ENCODE measurements at regions not wholly inside any gene's neighbourhood (a gene's known extent, or its start where the extent isn't known, plus 50 kb on each side); places are given as distances from the start of the nearest gene placed in this dataset.

DNA sequence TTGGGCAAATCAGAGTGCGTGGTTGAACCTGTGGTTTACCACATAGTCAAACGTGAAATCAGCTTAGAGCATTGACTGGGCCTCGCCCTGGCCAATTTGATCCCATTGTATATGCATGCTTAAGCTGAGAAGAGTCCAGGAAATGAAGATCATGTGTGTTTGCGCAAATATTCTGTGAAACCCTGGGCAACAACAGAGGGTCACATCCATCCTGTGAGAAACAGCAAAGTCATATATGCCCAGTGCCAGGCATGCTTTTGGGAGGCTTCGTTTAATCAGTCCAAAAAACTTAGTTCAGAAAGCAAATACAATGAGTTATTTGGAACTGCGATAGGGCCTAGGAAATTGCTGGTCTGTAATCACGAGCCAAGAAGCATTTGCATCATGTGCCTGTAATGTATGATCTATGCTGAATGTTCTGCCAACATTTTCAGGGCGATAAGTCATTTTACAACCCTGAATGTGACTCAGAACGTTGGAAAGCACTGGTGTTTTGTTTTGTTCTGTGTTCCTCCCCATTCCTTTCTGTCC lies 412.1 kb upstream of the CELF2 start:
- no peak for DNase-seq

DNA sequence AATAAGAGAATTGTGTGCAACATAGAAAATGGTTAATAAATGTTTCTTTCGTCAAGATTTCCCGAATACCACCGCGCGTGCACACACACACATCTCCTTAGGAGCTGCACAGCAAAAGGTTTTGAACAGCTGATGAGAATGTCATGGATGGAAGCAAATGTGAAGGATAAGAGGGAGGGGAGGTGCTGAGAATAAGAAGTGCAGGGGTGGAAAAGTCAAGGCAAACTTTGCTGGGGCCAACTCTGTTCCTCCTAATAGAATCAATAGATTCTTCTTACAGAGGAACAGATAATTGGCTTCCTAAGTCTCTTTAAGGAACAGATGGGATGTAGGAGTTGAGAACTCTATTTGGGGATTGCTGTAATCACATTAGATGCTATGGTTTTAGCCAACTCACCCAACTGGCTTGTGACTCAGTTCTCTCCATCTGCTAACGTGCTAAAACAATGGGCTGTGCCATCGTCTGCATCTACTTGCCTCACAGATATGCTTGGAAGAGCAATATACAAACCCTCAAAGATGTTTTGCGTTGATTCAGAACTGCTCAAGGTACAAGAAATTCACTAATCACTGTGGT lies 408.2 kb upstream of the CELF2 start:
- no peak for DNase-seq

DNA sequence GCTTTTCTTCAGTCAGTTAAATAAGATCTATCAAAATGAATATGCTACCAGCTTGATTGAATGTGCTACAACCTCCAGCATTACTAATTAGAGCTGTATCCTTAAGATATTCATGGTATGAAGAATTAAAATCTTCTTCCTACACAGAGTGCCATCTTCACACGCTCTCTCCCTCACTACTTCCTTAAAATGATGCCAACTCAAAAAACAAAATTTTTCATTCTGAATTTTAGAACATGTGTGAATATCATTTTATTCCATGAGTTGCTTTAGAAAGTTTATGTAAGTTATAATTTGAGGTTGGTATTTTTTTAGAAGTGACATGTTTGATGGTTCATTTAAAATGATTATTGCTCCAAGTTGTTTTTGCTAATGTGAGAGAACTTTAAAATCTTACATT lies 407.5 kb upstream of the CELF2 start:
- DNase-seq: no peak

DNA sequence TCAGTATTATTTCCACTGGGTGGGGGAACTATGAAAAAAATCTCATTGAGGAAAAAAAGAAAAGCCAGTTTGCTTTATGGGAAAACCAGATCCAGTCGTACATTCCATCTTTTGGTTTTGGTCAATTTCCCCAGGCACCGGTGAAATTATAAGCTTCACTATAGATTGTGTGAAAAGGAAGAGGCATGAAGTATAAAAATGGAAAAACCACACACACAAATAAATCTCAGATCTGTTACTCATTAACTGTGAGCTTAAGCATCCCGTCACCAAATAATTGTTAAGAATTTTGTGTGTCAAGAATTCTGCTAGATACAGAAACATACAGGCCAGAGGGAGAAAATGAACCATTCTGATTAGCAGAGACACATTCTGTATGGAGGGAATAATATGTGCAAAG lies 405.5 kb upstream of the CELF2 start:
- no peak for DNase-seq

DNA sequence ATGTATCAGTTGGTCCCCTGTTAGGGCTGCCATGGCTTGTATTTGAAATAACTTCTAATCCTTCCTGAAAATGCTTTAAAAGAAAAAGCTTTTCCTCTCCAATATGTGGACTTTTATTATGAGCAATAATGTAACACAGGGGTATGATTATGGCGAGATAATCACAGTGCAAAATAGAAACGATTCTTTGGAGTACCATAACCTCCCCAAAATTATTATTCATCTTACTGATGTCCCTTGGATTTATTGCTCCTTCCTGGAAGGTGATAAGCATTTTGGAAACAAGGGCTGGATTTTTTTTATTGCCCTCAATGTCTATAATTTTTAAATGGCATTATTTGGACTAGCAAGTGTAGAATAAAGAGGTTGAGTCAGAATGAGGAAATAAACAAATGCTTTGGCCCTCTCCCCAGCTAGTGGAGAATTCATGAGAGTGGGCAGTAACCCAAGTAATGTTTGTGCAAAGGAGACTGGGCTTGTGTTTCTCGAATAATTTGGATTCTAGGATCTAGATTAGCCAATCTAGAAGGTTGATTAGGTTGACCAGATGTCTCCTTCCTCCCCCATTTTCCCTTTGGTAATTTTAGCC lies 403.9 kb upstream of the CELF2 start:
- no peak for DNase-seq

DNA sequence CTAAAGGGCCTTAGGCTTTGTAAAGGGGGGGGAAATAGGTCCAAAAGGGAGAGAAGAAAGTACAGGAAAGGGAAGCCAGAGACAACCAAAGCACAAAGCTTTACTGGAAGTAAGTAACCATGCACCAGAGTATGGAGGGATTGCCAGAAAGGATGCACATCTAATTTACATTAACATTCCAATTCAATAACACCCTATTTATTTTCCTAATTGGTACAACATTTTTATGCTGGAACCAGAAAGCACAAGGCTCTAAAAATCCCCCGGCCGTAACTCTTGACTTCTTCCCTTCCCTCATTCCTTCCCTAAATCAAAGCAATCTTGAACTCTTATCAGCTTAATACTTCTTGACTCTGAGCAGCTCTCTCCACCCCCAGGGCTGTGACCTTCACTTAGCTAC lies 400.0 kb upstream of the CELF2 start:
- no peak for DNase-seq

DNA sequence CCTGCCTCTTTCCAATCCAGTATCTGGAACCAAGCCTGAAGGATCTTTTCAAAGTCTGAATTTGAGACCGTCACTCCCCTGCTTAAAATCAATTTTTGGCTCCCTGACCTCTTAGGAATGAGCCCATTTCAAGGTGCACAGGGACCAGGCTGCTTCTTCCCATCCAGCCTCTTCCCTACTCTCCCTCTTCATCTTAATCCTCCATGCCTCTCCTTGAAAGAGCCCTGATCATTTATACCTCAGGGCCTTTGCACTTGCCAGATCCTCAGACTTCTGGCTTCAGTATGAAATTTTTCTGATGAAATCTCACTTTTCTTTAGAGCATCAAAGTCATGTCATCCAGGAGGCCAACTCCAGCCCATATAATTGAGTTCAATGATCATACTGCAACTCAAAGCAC lies 399.5 kb upstream of the CELF2 start:
- DNase-seq: no peak

DNA sequence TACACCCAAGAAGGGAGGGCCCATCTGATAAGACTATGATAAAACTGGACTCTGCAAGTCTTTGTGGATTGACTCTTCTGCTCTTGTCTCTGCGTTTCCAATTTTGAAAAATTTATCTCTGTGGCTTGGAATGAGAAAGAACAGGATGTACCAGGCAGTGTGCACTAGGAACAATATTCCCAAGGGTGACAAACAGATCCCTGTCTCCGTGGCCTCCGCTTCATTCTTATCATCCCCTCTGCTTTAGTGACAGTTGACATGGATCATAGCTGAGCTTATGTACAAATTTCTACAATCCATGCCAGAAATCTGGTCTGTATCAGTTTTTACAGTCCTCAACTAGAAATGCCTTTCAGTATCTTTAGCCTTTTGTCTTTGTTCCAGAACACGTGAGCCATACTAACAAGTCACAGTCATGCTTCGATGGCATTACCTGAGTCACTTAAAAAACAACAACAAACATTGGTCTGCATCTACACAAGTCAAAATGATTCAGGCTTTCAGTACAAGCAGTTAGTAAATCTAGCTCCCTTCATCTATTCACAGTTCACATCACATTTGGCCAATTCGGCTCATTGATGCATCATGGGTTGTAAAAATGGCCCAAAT lies 393.6 kb upstream of the CELF2 start:
- DNase-seq: peak in 1 of 3 experiments; percentile 2

DNA sequence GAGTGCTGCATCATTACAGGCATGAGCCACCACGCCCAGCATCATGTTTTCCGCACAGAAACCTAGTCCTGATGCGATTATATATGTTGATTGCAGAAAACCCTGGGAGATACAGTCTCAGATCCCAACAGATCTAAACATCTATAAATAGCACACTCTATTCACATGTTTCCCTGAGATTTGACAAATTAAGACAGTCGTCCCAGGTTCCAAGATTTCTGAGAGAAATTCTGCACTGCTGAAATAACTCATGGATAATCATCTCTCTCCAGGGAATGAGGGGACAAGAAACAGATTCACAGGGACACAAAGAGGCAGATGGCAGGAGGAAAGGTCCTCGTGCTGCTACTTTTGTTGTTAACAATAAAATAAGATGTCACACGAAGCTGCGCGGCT lies 393.1 kb upstream of the CELF2 start:
- DNase-seq: no peak

DNA sequence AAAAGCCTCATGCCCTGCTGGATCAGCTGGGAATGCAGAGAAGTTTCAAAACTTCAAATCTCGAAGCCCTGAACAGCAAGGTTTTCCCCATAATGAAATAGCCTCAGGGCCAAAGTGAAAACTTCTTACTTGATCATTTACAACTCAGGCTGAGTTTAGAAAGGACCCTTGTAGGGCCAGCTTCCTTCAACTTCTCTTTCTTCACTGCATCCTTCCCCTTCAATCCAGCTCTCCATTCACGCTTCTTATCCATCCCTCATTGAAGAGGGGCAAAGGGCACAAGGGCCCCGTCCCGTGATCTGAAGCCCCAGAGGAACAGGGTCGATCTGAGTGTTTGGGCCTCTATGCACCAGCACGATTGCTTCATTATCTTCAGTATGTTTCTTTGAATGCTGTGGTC lies 392.2 kb upstream of the CELF2 start:
- DNase-seq: no peak

DNA sequence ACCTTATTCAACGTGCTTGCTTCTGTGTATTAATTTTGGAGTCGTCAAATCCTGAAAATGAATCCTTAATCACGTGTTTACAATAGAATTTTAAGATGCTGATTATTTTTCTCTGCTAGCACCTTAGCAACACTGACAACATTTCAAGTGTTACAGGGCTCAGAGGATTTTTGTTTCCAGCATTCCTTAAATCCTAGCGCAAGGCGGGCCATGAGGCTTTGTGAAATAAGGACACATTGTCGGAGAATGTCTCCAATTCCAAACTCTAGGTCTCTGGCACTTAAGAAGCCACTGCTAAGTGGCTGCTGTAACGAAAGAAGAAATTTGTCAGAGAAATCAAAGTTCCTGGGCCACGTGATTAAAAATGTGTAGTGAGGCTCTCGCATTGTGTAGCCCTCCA lies 390.9 kb upstream of the CELF2 start:
- no peak for DNase-seq

DNA sequence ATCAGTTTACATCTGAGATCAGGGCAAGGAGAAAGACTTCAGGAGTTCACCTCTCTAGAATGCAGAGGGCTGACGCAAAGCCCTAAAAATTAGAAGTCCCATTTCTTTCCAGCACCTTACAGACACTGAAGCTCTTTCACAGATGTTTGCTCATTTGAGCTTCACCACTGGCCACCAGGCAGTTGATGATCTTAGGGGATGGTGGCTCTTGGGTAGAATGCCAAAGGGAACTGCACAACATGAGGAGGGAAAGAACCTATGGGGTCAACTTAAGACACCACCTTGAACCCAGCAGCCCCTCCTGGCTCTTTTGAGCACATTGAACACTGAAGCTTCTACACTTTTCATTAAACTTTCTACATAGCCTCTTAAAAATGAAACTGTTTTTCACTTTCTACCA lies 390.3 kb upstream of the CELF2 start:
- DNase-seq: no peak

DNA sequence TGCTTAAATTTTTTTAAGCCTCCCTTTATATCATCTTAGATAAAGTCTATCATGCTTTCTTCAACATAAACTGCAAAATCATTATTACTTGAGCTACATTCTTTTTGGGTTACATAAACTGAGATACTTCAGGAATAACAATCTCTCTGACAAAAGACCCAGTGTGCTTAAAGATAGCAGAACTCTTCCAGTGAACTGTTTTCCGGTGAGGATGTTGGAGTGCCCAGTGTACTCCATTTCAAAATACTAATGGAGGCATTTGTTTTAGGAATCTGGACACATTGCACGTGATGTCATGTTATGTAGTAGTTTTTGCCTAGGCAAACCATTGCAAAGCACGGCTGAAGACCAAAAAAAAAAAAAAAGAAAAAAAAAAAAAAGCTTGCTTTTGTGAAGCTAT lies 388.2 kb upstream of the CELF2 start:
- DNase-seq: no peak

DNA sequence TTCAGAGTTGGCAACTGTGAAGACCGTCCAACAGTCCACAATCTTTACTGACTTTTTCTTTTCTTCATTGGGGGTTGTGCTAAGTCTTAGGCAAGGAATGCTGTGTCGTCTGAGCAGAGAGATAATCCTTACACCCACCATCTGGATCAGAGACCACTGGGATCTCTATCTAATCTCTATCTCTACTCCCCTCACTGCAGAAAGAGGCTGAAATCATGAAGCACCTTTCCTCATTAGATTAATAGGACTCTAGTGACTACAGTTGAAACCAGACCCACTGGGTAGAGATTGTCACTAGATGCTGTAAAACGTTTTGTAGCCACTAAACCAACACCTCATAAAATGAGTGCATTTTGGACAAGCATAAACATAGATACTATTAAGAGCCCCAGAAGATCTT lies 387.4 kb upstream of the CELF2 start:
- DNase-seq: no peak

DNA sequence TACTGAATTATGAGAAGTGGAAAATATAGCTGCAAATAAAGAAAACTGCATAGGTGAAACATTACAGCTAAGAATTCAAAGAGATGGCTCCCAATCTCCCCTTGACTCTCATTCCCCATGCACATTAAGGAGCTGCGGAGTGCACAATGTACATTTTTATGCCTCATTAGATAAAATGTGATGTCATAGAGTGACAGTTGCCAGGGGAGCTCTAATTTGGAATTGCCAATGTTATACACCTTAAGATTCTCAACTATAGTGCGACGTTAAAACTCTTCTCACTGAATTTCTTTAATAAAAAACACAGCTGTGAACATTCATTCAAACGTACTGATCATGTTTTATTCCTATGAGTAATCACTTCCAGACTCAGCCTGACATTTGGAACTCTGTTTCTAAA lies 386.9 kb upstream of the CELF2 start:
- no peak for DNase-seq

DNA sequence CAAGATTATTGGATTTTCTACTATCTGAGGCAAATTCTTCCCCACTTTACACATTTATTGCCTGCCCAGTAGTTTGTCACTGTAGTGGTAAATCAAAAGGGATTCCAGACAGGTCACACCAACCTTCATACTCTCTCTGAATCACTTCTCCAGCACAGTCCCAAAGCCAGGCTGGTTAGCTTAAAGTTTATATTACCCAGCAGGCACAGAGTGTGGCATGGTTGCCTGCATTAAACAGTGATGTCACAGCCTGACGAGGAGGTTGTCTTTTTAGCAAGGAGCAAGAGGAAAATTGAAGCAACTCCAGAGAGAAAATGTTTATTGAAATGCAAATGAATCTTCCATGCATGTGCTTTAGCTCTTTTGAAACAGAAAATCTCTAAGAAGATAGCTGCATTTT lies 375.5 kb upstream of the CELF2 start:
- no peak for DNase-seq

DNA sequence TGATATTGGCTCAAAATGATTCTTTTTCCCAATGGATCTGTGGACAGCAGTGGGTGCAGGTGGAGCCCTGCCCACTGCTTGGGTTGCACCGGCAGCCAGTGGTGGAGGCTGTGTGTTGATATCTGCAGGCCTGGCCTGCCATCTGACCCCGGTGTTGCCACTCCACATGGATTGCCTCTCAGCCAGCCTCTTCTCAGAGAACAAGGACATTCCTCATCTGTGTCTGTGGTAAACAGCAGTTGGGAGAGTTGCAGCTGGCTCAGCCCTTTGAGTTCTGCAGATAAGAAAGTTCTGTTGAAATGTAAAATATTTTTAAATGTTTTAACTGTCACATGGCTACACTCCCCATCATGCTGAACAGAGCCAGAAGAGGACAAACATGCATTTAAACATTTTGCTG lies 374.9 kb upstream of the CELF2 start:
- peak in 1 of 3 experiments; percentile 37 for DNase-seq

DNA sequence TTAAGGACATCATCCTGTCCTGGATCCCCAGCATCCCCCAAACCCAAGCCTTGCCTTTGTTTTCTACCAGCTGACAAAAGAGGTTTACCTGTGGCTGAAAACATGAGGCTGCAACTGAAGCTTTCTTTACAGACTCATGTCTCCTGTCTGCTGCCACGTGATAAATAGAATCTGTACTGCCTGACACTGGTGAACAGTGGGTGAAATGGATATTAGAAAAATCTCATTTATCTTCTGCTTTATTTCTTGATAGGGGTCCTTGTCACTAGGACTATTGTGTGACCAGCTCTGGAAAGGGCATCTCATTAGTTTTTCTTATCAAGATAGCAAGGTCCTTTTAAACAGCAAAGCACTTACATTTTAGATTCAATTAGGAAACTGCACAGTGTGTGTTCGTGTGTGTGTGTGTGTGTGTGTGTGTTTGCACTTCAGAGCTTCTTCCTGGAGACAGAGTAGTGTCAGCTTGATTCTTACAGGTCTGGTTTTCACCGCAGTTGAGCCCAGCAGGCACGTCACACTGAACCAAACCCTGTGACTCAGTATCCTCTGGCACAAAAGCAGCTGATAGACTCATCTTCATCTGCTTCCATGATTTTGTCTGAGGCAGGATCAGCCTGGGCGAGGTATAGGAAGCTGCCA lies 373.5 kb upstream of the CELF2 start:
- DNase-seq: no peak

DNA sequence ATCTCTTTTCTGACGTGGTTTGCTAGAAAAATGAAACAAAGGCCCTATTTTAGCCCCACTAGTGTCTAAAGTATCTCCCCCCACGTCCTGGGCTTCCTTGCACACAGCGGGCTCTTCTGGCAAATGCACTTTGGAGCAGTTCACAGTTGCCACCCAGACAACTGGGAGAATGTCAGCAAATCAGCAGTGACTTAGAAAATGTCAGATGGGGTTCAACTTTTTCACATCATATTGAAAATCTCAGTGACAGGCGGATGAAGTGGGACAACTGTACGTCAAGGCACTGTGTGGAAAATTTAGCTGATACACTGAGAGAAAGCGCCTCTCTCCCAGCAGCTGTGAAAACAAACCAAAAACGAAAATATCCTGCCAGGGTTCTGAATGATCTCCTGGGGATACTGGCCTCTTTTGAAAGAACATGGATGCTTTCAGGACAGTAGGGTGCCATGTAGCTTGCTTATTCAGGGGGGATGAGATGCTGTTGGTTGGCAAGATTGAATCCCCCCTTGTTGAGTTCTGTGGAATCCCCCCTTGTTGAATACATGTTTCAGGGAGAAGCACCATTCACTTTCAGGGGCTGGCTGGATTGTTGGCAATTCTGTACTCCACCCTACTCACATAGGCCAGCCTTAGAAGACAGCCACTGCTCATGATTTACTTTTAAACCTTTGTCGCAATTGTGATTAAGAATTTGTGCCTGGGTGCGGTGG lies 372.8 kb upstream of the CELF2 start:
- DNase-seq: no peak

DNA sequence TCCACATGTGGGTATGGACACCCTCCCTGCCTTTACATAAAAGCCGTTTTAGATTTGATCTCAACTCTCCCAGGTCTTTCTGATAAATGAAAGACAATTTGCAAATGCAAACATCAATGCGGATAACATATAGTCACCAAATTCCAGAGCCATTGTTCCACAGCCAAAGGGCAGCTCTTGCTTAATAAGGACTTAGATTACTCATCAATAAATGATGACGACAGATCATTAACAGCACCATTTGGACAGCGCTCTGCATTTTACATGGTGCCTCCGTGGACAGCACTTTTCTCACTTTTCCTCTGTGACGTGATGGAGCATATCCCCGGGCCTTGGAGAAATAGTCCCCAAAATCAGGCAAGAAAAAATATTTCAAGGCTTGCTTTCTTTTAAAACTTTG lies 370.3 kb upstream of the CELF2 start:
- no peak for DNase-seq

DNA sequence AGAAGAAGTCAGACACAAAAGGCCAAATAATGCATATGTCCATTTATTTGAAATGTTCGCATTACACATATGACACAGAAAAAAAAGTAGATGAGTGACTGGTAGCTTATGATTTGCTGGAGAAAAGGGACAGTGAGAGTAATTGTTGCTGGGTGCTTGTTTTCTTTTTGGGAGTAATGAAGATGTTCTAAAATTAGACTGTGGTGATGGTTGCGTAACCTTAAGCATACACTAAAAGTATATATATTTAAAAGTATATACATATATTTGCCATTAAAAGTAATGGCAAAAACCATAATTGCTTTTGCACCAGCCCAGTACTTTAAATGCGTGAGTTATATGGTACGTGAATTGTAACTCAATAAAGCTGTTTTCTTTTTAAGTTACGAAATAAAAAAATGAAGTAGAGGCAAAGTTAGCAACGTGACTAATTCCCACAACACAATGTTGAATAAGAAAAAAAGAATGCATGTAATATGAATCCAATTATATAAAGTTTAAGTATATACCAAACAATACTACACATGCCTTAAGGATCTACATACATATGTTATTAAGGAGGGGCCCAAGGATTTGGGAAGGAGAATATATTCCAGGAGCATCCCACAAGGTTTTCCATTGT lies 360.4 kb upstream of the CELF2 start:
- DNase-seq: no peak

DNA sequence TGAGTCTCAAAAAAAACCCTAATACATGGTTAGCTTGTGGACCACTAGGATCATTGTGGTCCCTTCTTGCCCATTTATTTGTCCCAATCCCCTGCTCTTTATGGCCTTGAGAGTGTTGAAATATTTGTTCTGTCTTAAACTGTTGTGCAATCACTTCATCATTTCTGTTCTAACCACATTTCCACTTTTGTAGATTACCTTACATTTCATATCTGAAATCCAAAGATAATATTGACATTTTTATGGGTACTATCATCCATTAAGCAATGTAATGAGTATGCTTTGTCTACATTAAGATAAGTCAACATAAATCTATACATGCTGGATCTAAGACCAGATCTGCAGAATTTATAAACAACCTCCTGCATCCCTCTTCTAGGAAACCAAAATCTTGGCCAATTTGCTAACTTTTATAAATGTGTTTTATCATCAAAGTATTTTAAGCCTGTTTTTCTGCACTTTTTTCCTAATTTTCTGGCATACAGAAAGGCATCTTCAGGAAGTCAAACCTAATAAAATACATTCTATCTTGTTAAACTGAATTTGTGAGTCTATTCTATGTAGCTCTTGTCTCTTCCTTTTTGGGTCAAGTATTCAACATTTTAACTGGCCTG lies 359.4 kb upstream of the CELF2 start:
- DNase-seq: no peak

DNA sequence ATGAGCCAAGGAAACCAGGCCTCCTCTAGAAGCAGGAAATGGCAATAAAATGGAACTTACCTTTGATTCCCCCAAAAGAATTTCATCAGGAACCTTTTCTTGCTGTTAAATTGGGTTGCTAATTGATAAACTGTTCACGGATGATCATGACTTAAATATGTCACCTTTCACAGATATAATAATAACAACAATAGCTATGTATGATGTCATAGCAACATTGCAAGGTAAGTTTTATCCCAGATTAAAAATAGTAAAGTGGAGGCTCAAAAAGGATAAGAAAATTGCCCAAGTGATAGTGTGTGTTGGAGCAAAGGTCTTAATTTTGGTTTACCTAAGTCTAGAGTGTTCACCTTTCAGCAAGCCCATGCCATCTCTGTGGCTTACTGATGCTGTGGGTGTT lies 357.6 kb upstream of the CELF2 start:
- no peak for DNase-seq

All from NCI-H1417 (cell line).